HG03039 (cell line): ENCODE measurements at regions not wholly inside any gene's neighbourhood (a gene's known extent, or its start where the extent isn't known, plus 50 kb on each side); places are given as distances from the start of the nearest gene placed in this dataset.

Experiments
- ATAC-seq: cut with Tn5 transposase; IDR thresholded peaks from one replicate; pipeline ENCODE4 v1.9.1; 2021; ENCODE audit warnings: mild to moderate bottlenecking, moderate library complexity; ENCODE audit not compliant: unreplicated experiment

- ATAC-seq, result no peak
Measured at GRCh38 chr5:115072266-115073064, 97.2 kb downstream of the TRIM36 start.

- ATAC-seq, result no peak
Measured at GRCh38 chr5:115070737-115071136, 99.0 kb downstream of the TRIM36 start.

- peak; percentile 42 for ATAC-seq
Measured at GRCh38 chr5:115069087-115069968, 100.4 kb downstream of the TRIM36 start.

- peak; percentile 80 for ATAC-seq
Measured at GRCh38 chr5:115068239-115069086, 101.2 kb downstream of the TRIM36 start.

GRCh38 chr5:115064380-115064779 lies 105.3 kb downstream of the TRIM36 start:
- ATAC-seq, result no peak

- no peak for ATAC-seq
Measured at GRCh38 chr5:115054387-115054951, 115.2 kb downstream of the TRIM36 start.

GRCh38 chr5:115052948-115053347 lies 116.8 kb downstream of the TRIM36 start:
- ATAC-seq, result no peak

GRCh38 chr5:115050866-115051265 lies 118.8 kb downstream of the TRIM36 start:
- no peak for ATAC-seq

- no peak for ATAC-seq
Measured at GRCh38 chr5:115033861-115034260, 135.8 kb downstream of the TRIM36 start.

- no peak for ATAC-seq
Measured at GRCh38 chr5:115028557-115028956, 141.2 kb downstream of the TRIM36 start.

- ATAC-seq, result no peak
Measured at GRCh38 chr5:115024922-115025321, 144.8 kb downstream of the TRIM36 start.

- ATAC-seq, result no peak
Measured at GRCh38 chr5:115022303-115022702, 147.4 kb downstream of the TRIM36 start.

- ATAC-seq, result no peak
Measured at GRCh38 chr5:115016646-115017045, 153.1 kb downstream of the TRIM36 start.

- no peak for ATAC-seq
Measured at GRCh38 chr5:114999176-114999575, 170.5 kb downstream of the TRIM36 start.

- ATAC-seq, result no peak
Measured at GRCh38 chr5:114989512-114989911, 180.2 kb downstream of the TRIM36 start.

- ATAC-seq, result no peak
Measured at GRCh38 chr5:114988096-114988495, 181.6 kb downstream of the TRIM36 start.

- no peak for ATAC-seq
Measured at GRCh38 chr5:114984796-114985195, 184.9 kb downstream of the TRIM36 start.

GRCh38 chr5:114981111-114981510 lies 188.6 kb downstream of the TRIM36 start:
- ATAC-seq, result no peak

GRCh38 chr5:114977979-114978573 lies 191.6 kb downstream of the TRIM36 start:
- peak; percentile 88 for ATAC-seq

GRCh38 chr5:114969482-114969881 lies 200.2 kb downstream of the TRIM36 start:
- ATAC-seq, result no peak
